GM12878 (cell line): ENCODE measurements at regions not wholly inside any gene's neighbourhood (a gene's known extent, or its start where the extent isn't known, plus 50 kb on each side); places are given as distances from the start of the nearest gene placed in this dataset.
A peak's percentile ranks its signal among the peaks of the same experiment; 100 is the strongest.

ENCODE experiments used
- ATAC-seq: fragments of 200-7000 bp; cut with Tn5 transposase; 3 replicates; pipeline ENCODE4 v1.9.1; 2020; ENCODE audit warnings: mild to moderate bottlenecking, moderate library complexity
- BruUV-seq: library from RNA; stranded (reverse); fragments of 400-500 nt; replicated peaks from 2 replicates; lab custom pipeline; 2021; lab: Mats Ljungman, UMichigan
- CTCF ChIA-PET: fragments of 300-600 bp; sonication (Branson Sonifier 250); formaldehyde crosslinking; extraction: SDS; loops from one replicate; lab custom pipeline; 2021; ENCODE audit warnings: inconsistent platforms; lab: Yijun Ruan, JAX
- POLR2A ChIA-PET: fragments of 350-600 bp; formaldehyde crosslinking; extraction: SDS; loops from one replicate; lab custom pipeline; 2021; ENCODE audit warnings: inconsistent platforms; lab: Charles Lee
- RAD21 ChIA-PET: fragments of 300-600 bp; sonication (Branson Sonifier 250); formaldehyde crosslinking; loops from one replicate; lab custom pipeline; 2023; ENCODE audit warnings: antibody characterized with exemption; ENCODE audit not compliant: unreplicated experiment; lab: Charles Lee
- SMC1A ChIA-PET: fragments of 300-600 bp; sonication (Branson Sonifier 250); formaldehyde crosslinking; loops from one replicate; lab custom pipeline; 2023; ENCODE audit not compliant: unreplicated experiment, uncharacterized antibody; lab: Charles Lee
- DNase-seq: peaks from one replicate; pipeline ENCODE4 v3.0.0-alpha.2; 2011; ENCODE audit warnings: low read depth, low spot score
- FAIRE-seq: peaks from 3 replicates; lab custom pipeline; 2011; peaks lifted over from hg19 to GRCh38; lab: Jason Lieb, UNC
- H2AFZ ChIP-seq: 2 replicates; pipeline ENCODE4 v1.6.0; 2011; ENCODE audit warnings: low read depth, low read length, control low read depth; ENCODE audit not compliant: control insufficient read depth
- H3K27ac ChIP-seq: 2 replicates; pipeline ENCODE4 v1.5.1; 2011; ENCODE audit warnings: control low read depth; ENCODE audit not compliant: control insufficient read depth, insufficient read depth
- H3K27me3 ChIP-seq, 2 experiments: replicated peaks in 1 of 2; 2 replicates each; pipeline versions ENCODE4 v1.6.0 to v1.6.1; 2011; ENCODE audit warnings: low read length in 1 of 2; ENCODE audit not compliant: control insufficient read depth in 2 of 2, insufficient read depth in 2 of 2
- H3K36me3 ChIP-seq, 2 experiments: 2 replicates each; pipeline ENCODE4 v1.5.1; 2011; ENCODE audit warnings: low read length in 1 of 2; ENCODE audit not compliant: control insufficient read depth in 2 of 2, insufficient read depth in 2 of 2
- H3K4me1 ChIP-seq: 2 replicates; pipeline ENCODE4 v1.6.1; 2011; ENCODE audit warnings: mild to moderate bottlenecking, low read length, moderate library complexity, mixed read lengths; ENCODE audit not compliant: control insufficient read depth, insufficient read depth
- H3K4me2 ChIP-seq: 2 replicates; pipeline ENCODE4 v1.6.0; 2011; ENCODE audit warnings: control low read depth; ENCODE audit not compliant: control insufficient read depth, insufficient read depth
- H3K4me3 ChIP-seq: fragments of 200-600 bp; sonication (generic); 2 replicates; pipeline ENCODE4 v1.5.1; 2016
- H3K79me2 ChIP-seq: 2 replicates; pipeline ENCODE4 v1.6.0; 2011; ENCODE audit warnings: low read length; ENCODE audit not compliant: control insufficient read depth, insufficient read depth
- H3K9ac ChIP-seq: 2 replicates; pipeline ENCODE4 v1.8.0; 2011; ENCODE audit warnings: low read length, control low read depth, mixed read lengths; ENCODE audit not compliant: control insufficient read depth, insufficient read depth
- H3K9me3 ChIP-seq: replicated peaks from 3 replicates; pipeline ENCODE4 v1.5.1; 2011; ENCODE audit warnings: mild to moderate bottlenecking, low read length; ENCODE audit not compliant: control insufficient read depth, insufficient read depth
- H4K20me1 ChIP-seq: 2 replicates; pipeline ENCODE4 v1.6.0; 2011; ENCODE audit not compliant: control insufficient read depth, insufficient read depth
- ASH2L ChIP-seq: fragments of 300-600, 200-600 bp; sonication (generic); IDR thresholded peaks from 2 replicates; pipeline ENCODE4 v1.6.1; 2017; ENCODE audit warnings: low read depth, mild to moderate bottlenecking, borderline replicate concordance
- BCL11A ChIP-seq: IDR thresholded peaks from 2 replicates; pipeline ENCODE4 v1.6.1; 2011; ENCODE audit warnings: low read depth, low read length
- CBX3 ChIP-seq: fragments of 200-600 bp; sonication (generic); IDR thresholded peaks from 2 replicates; pipeline ENCODE4 v1.6.1; 2016; ENCODE audit warnings: low read depth, borderline replicate concordance
- EZH2 ChIP-seq: IDR thresholded peaks from 2 replicates; pipeline ENCODE4 v1.6.1; 2012; ENCODE audit warnings: low read depth, mild to moderate bottlenecking, control low read depth, inconsistent platforms, low read length, borderline replicate concordance; ENCODE audit not compliant: control insufficient read depth
- NFXL1 ChIP-seq: fragments of 450-650 bp; IDR thresholded peaks from 2 replicates; pipeline ENCODE4 v1.6.1; 2017; ENCODE audit warnings: antibody characterized with exemption, mild to moderate bottlenecking, borderline replicate concordance
- NR2C2 ChIP-seq: IDR thresholded peaks from 2 replicates; pipeline ENCODE4 v1.6.1; 2011; ENCODE audit warnings: borderline replicate concordance, low read depth; ENCODE audit not compliant: control insufficient read depth, insufficient read length
- PAX8 ChIP-seq: fragments of 450-650 bp; IDR thresholded peaks from 2 replicates; pipeline ENCODE4 v1.6.1; 2017; ENCODE audit warnings: mild to moderate bottlenecking, moderate library complexity
- POLR2A ChIP-seq: IDR thresholded peaks from 2 replicates; pipeline ENCODE4 v1.6.1; 2011; ENCODE audit warnings: low read depth, mild to moderate bottlenecking, low read length
- RB1 ChIP-seq: fragments of 450-650 bp; formaldehyde crosslinking; IDR thresholded peaks from 2 replicates; pipeline ENCODE4 v1.6.1; 2017; ENCODE audit warnings: mild to moderate bottlenecking, borderline replicate concordance
- RBBP5 ChIP-seq: fragments of 200-600 bp; sonication (generic); conservative IDR thresholded peaks from 2 replicates; pipeline ENCODE4 v1.6.1; 2016
- SMAD1 ChIP-seq: fragments of 450-650 bp; IDR thresholded peaks from 2 replicates; pipeline ENCODE4 v1.6.1; 2018; ENCODE audit warnings: mild to moderate bottlenecking, low read depth; ENCODE audit not compliant: partially characterized antibody
- TBL1XR1 ChIP-seq: IDR thresholded peaks from 2 replicates; pipeline ENCODE4 v1.6.1; 2012; ENCODE audit warnings: low read depth, low read length, improper control_type of control experiment
- ZNF384 ChIP-seq: IDR thresholded peaks from 2 replicates; pipeline ENCODE4 v1.6.1; 2012; ENCODE audit warnings: low read depth, mild to moderate bottlenecking, low read length, improper control_type of control experiment, borderline replicate concordance
- WGBS: methylation state at CpG from one replicate; pipeline ENCODE4 v1.1.6; 2016; ENCODE audit warnings: low lambda C conversion rate; ENCODE audit not compliant: insufficient replicate concordance, insufficient coverage; ENCODE audit errors: missing lambda C conversion rate; 5-methylcytosine and 5-hydroxymethylcytosine counted together
- in situ Hi-C: fragments of 300-500 bp; cut with MboI; formaldehyde crosslinking; loops from 9 replicates; pipeline ENCODE4 v1.14.3; 2018; ENCODE audit warnings: mixed read lengths
- intact Hi-C: fragments of 100-400 bp; cut with micrococcal nuclease; formaldehyde crosslinking; loops from one replicate; pipeline ENCODE4 v1.14.2; 2022; ENCODE audit not compliant: unreplicated experiment
- TF ChIP-seq, protein P1 (sequence below): fragments of 450-650 bp; IDR thresholded peaks from 2 replicates; pipeline ENCODE4 v1.6.1; 2017; ENCODE audit warnings: mild to moderate bottlenecking, moderate library complexity
- TF ChIP-seq, protein P2 (sequence below): fragments of 450-650 bp; formaldehyde crosslinking; IDR thresholded peaks from 2 replicates; pipeline ENCODE4 v1.4.0; 2022; ENCODE audit warnings: mild to moderate bottlenecking, moderate library complexity
- TF ChIP-seq, protein P3 (sequence below): IDR thresholded peaks from 2 replicates; pipeline ENCODE4 v1.6.1; 2011; ENCODE audit warnings: borderline replicate concordance, low read depth, mild to moderate bottlenecking, moderate library complexity, mixed read lengths, low read length; ENCODE audit not compliant: insufficient read depth; ENCODE audit errors: extremely low read length

DNA sequence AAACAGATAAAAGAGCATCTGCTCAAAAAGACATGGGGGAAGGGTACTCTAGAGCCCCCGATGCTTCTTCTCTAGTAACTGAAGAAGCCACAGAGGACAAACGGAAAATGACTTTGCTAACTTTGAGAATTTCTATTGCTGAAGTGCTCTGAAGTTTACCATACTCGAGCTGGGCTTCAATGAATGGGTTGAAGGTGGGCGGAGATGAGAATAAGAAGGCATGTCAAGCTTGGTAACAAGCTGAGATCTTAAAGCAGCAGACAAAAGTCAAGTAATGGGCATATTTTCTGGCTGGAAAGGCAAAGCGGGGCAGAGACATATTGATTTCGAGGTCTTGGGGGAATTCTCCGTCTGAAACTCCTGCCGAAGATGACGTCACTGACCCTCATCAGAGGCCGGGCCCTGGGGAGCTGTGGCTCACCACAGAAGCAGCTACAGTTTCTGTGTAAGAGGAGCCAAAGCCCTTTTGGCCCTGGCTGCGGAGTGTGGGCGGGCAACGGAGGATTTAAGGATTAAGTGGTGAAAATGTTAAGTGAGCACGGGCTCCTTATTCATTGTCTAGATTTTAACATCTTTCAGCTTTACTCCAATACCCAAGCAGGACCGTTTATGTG is 115.8 kb upstream of the SLIT3 start:
- Histone ChIP-seq H3K4me1 (peaks cover 9% of the 10 kb centered on the region), H3K36me3 (no peaks in the 10 kb centered on the region), H2AFZ (peak overlapping the region; percentile 15; the same call in 1 of the 2 replicates), H3K79me2 (no peaks in the 10 kb centered on the region), H3K4me2 (peak overlapping the region; percentile 66), H3K9ac (no peak overlapping the region), H3K9me3 (no peaks in the 10 kb centered on the region), H3K4me3 (0 out of 2 replicates have a peak overlapping the region, but pooled peaks have one; percentile 19), H3K27ac (no peak overlapping the region), H3K27me3 (0 out of 4 replicates have a peak, but pooled peaks cover 0 to 5% of the 10 kb centered on the region in 2 experiments), H4K20me1 (no peaks in the 10 kb centered on the region)
- FAIRE-seq (no peak), ATAC-seq (peak; percentile 97), DNase-seq (peak; percentile 44)
- ChIA-PET RAD21 (interaction anchor here (0.8 to 1.0 kb wide), 2 partner anchors 10 to 17 kb away, joined by 3 read pairs; no protein-coding TSS in a partner anchor), CTCF (interaction anchor here (0.9 kb wide), 1 partner anchor 11 kb away, joined by 3 read pairs; no protein-coding TSS in a partner anchor), POLR2A (interaction anchor here (0.6 to 1.5 kb wide), 2 partner anchors 24 to 167 kb away, joined by 3 to 8 read pairs; partner anchors contain the start of gene SPDL1), SMC1A (no interaction called here)
- in situ Hi-C loops = no loop called here
- BruUV-seq = no TSS peak
- 4% methylated on average over 15 of the region's 15 CpGs for WGBS
- intact Hi-C loops = no loop called here
- peak; percentile 74; the same call in 1 of the 2 replicates for TF ChIP-seq TBL1XR1
- no peak for TF ChIP-seq NFXL1
- TF ChIP-seq, protein P1, sequence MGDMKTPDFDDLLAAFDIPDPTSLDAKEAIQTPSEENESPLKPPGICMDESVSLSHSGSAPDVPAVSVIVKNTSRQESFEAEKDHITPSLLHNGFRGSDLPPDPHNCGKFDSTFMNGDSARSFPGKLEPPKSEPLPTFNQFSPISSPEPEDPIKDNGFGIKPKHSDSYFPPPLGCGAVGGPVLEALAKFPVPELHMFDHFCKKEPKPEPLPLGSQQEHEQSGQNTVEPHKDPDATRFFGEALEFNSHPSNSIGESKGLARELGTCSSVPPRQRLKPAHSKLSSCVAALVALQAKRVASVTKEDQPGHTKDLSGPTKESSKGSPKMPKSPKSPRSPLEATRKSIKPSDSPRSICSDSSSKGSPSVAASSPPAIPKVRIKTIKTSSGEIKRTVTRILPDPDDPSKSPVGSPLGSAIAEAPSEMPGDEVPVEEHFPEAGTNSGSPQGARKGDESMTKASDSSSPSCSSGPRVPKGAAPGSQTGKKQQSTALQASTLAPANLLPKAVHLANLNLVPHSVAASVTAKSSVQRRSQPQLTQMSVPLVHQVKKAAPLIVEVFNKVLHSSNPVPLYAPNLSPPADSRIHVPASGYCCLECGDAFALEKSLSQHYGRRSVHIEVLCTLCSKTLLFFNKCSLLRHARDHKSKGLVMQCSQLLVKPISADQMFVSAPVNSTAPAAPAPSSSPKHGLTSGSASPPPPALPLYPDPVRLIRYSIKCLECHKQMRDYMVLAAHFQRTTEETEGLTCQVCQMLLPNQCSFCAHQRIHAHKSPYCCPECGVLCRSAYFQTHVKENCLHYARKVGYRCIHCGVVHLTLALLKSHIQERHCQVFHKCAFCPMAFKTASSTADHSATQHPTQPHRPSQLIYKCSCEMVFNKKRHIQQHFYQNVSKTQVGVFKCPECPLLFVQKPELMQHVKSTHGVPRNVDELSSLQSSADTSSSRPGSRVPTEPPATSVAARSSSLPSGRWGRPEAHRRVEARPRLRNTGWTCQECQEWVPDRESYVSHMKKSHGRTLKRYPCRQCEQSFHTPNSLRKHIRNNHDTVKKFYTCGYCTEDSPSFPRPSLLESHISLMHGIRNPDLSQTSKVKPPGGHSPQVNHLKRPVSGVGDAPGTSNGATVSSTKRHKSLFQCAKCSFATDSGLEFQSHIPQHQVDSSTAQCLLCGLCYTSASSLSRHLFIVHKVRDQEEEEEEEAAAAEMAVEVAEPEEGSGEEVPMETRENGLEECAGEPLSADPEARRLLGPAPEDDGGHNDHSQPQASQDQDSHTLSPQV = no peak
- TF ChIP-seq CBX3 = no peak
- peak; percentile 95 for TF ChIP-seq BCL11A
- TF ChIP-seq, protein P2, sequence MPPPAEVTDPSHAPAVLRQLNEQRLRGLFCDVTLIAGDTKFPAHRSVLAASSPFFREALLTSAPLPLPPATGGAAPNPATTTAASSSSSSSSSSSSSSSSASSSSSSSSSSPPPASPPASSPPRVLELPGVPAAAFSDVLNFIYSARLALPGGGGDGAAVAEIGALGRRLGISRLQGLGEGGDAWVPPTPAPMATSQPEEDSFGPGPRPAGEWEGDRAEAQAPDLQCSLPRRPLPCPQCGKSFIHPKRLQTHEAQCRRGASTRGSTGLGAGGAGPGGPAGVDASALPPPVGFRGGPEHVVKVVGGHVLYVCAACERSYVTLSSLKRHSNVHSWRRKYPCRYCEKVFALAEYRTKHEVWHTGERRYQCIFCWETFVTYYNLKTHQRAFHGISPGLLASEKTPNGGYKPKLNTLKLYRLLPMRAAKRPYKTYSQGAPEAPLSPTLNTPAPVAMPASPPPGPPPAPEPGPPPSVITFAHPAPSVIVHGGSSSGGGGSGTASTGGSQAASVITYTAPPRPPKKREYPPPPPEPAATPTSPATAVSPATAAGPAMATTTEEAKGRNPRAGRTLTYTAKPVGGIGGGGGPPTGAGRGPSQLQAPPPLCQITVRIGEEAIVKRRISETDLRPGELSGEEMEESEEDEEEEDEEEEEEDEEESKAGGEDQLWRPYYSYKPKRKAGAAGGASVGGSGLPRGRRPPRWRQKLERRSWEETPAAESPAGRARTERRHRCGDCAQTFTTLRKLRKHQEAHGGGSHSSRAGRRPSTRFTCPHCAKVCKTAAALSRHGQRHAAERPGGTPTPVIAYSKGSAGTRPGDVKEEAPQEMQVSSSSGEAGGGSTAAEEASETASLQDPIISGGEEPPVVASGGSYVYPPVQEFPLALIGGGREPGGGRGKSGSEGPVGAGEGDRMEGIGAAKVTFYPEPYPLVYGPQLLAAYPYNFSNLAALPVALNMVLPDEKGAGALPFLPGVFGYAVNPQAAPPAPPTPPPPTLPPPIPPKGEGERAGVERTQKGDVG (CRISPR knock-in tag) = no peak
- no peak for TF ChIP-seq NR2C2
- no peak for TF ChIP-seq PAX8
- TF ChIP-seq EZH2 = no peak
- TF ChIP-seq POLR2A = no peak
- TF ChIP-seq SMAD1 = no peak
- no peak for TF ChIP-seq RB1
- no peak for TF ChIP-seq ASH2L
- no peak for TF ChIP-seq RBBP5
- TF ChIP-seq, protein P3, sequence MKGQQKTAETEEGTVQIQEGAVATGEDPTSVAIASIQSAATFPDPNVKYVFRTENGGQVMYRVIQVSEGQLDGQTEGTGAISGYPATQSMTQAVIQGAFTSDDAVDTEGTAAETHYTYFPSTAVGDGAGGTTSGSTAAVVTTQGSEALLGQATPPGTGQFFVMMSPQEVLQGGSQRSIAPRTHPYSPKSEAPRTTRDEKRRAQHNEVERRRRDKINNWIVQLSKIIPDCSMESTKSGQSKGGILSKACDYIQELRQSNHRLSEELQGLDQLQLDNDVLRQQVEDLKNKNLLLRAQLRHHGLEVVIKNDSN = no peak
- no peak for TF ChIP-seq ZNF384
